Chondrocyte (in vitro differentiated cells): ENCODE measurements at regions not wholly inside any gene's neighbourhood (a gene's known extent, or its start where the extent isn't known, plus 50 kb on each side); places are given as distances from the start of the nearest gene placed in this dataset.

Experiments used
- DNase-seq: peaks from one replicate; pipeline ENCODE4 v3.0.0; 2021; ENCODE audit warnings: mixed read lengths, low spot score
- H3K27ac Mint-ChIP-seq: one replicate; pipeline ENCODE4 v1.8.0; 2021; ENCODE audit warnings: mild to moderate bottlenecking, moderate library complexity, mixed read lengths; ENCODE audit not compliant: unreplicated experiment
- H3K27me3 Mint-ChIP-seq: 2 replicates; pipeline ENCODE4 v1.8.0; 2021; ENCODE audit warnings: low read depth, mixed read lengths
- H3K36me3 Mint-ChIP-seq: 2 replicates; pipeline ENCODE4 v1.8.0; 2021; ENCODE audit warnings: low read depth, mixed read lengths
- H3K4me1 Mint-ChIP-seq: 2 replicates; pipeline ENCODE4 v1.8.0; 2021; ENCODE audit warnings: low read depth, mild to moderate bottlenecking, mixed read lengths
- H3K4me3 Mint-ChIP-seq: one replicate; pipeline ENCODE4 v1.8.0; 2021; ENCODE audit warnings: mild to moderate bottlenecking, moderate library complexity, mixed read lengths; ENCODE audit not compliant: unreplicated experiment
- H3K9me3 Mint-ChIP-seq: 2 replicates; pipeline ENCODE4 v1.8.0; 2021; ENCODE audit warnings: low read depth, mixed read lengths
- CTCF ChIP-seq: fragments of 200-600 bp; sonication (generic); IDR thresholded peaks from 2 replicates; pipeline ENCODE4 v1.5.0; 2021; ENCODE audit warnings: antibody characterized with exemption, mild to moderate bottlenecking, moderate library complexity

- no peak overlapping the region for H3K4me3 Mint-ChIP-seq
Observed at GRCh38 chr3:180306691-180307090, 270.0 kb upstream of the PEX5L start.

GRCh38 chr3:180311242-180311641 lies 274.5 kb upstream of the PEX5L start:
- Mint-ChIP-seq H3K36me3 (no peaks in the 10 kb centered on the region), H3K27ac (no peak overlapping the region), H3K4me1 (no peaks in the 10 kb centered on the region), H3K9me3 (no peaks in the 10 kb centered on the region), H3K4me3 (no peak overlapping the region), H3K27me3 (peaks cover 5% of the 10 kb centered on the region)
- DNase-seq: no peak
- TF ChIP-seq CTCF: no peak

More at GRCh38 chr3:180306691-180307090, 270.0 kb upstream of the PEX5L start:
- H3K27me3 Mint-ChIP-seq: no peaks in the 10 kb centered on the region
- no peaks in the 10 kb centered on the region for H3K9me3 Mint-ChIP-seq
- H3K36me3 Mint-ChIP-seq: no peaks in the 10 kb centered on the region
- no peak for DNase-seq
- H3K4me1 Mint-ChIP-seq: no peaks in the 10 kb centered on the region
- TF ChIP-seq CTCF: no peak
- H3K27ac Mint-ChIP-seq: no peak overlapping the region

GRCh38 chr3:180316321-180316720 lies 279.6 kb upstream of the PEX5L start:
- peaks cover 5% of the 10 kb centered on the region for H3K27me3 Mint-ChIP-seq
- H3K27ac Mint-ChIP-seq: no peak overlapping the region
- no peak overlapping the region for H3K4me3 Mint-ChIP-seq
- TF ChIP-seq CTCF: no peak
- H3K9me3 Mint-ChIP-seq: no peaks in the 10 kb centered on the region
- no peaks in the 10 kb centered on the region for H3K4me1 Mint-ChIP-seq
- no peaks in the 10 kb centered on the region for H3K36me3 Mint-ChIP-seq
- DNase-seq: no peak

GRCh38 chr3:180319461-180319860 lies 282.5 kb upstream of the TTC14 start:
- no peaks in the 10 kb centered on the region for H3K4me1 Mint-ChIP-seq
- H3K36me3 Mint-ChIP-seq: no peaks in the 10 kb centered on the region
- H3K27me3 Mint-ChIP-seq: peaks cover 3% of the 10 kb centered on the region
- H3K27ac Mint-ChIP-seq: no peak overlapping the region
- TF ChIP-seq CTCF: no peak
- no peak overlapping the region for H3K4me3 Mint-ChIP-seq
- DNase-seq: no peak
- H3K9me3 Mint-ChIP-seq: no peaks in the 10 kb centered on the region

- Mint-ChIP-seq H3K9me3 (no peaks in the 10 kb centered on the region), H3K4me1 (no peaks in the 10 kb centered on the region), H3K4me3 (no peak overlapping the region), H3K27ac (no peak overlapping the region), H3K36me3 (no peaks in the 10 kb centered on the region), H3K27me3 (peaks cover 5% of the 10 kb centered on the region)
- no peak for DNase-seq
- no peak for TF ChIP-seq CTCF
Observed at GRCh38 chr3:180320631-180321030, 281.3 kb upstream of the TTC14 start.
